Adrenal gland (tissue), 5 donors: ENCODE measurements at regions not wholly inside any gene's neighbourhood (a gene's known extent, or its start where the extent isn't known, plus 50 kb on each side); places are given as distances from the start of the nearest gene placed in this dataset.

ENCODE experiments used
- POLR2A ChIP-seq, 2 donors: fragments of 450-650 bp; IDR thresholded peaks; one replicate each; pipeline ENCODE4 v1.6.1; 2017; ENCODE audit warnings: antibody characterized with exemption in 2 of 2, mild to moderate bottlenecking in 2 of 2, moderate library complexity in 1 of 2
- TF ChIP-seq, protein P1 (sequence below), 6 experiments: fragments of 450-650 bp in 4 of 6; fragments of 200-600 bp in 2 of 6; sonication (generic) in 1 of 6; IDR thresholded peaks; 1 replicate in 5 of 6; 2 replicates in 1 of 6; pipeline versions ENCODE4 v1.5.1 to v1.8.0; 2016 to 2021; ENCODE audit warnings: antibody characterized with exemption in 6 of 6, mild to moderate bottlenecking in 2 of 6, moderate library complexity in 1 of 6
- donor health status: DM: no; HTN: no; CAD: no.

DNA sequence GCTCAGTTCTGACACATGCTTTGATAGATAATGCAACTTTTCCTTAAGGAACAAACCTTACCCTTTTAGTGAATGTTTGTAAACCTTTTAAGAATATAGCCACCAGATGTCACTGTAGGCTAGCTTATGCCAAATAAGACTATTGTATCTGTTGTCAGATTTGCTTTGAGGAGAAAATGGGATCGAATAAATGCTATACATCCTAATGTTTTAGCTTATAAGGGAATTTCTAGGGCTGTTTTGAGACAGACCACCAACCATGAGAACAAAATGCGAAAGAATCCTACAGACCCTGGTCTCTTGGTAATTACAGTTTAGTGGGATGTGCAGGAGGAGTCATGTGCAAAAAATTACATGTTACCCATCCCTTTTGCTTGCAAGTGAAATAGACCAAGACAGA, 127.6 kb upstream of the NMUR2 start:
- TF ChIP-seq, protein P1, sequence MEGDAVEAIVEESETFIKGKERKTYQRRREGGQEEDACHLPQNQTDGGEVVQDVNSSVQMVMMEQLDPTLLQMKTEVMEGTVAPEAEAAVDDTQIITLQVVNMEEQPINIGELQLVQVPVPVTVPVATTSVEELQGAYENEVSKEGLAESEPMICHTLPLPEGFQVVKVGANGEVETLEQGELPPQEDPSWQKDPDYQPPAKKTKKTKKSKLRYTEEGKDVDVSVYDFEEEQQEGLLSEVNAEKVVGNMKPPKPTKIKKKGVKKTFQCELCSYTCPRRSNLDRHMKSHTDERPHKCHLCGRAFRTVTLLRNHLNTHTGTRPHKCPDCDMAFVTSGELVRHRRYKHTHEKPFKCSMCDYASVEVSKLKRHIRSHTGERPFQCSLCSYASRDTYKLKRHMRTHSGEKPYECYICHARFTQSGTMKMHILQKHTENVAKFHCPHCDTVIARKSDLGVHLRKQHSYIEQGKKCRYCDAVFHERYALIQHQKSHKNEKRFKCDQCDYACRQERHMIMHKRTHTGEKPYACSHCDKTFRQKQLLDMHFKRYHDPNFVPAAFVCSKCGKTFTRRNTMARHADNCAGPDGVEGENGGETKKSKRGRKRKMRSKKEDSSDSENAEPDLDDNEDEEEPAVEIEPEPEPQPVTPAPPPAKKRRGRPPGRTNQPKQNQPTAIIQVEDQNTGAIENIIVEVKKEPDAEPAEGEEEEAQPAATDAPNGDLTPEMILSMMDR (IDR thresholded peaks at IDR 0.05) = peak; percentile 28 to 67 (median 52)
- no peak for TF ChIP-seq POLR2A (IDR thresholded peaks at IDR 0.05)
